NB4 (cell line): ENCODE measurements at regions not wholly inside any gene's neighbourhood (a gene's known extent, or its start where the extent isn't known, plus 50 kb on each side); places are given as distances from the start of the nearest gene placed in this dataset.

ENCODE experiments used
- DNase-seq: peaks from one replicate; pipeline ENCODE4 v3.0.0; 2010; ENCODE audit warnings: low read depth
- H3K4me3 ChIP-seq: one replicate; pipeline ENCODE4 v1.5.1; 2011; ENCODE audit warnings: mild to moderate bottlenecking, low read depth, low read length, moderate library complexity
- MYC ChIP-seq: IDR thresholded peaks from 2 replicates; pipeline ENCODE4 v1.6.1; 2011; ENCODE audit warnings: low read depth, low read length
- POLR2A ChIP-seq: IDR thresholded peaks from 2 replicates; pipeline ENCODE4 v1.6.1; 2011; ENCODE audit warnings: mild to moderate bottlenecking; ENCODE audit not compliant: insufficient read length; ENCODE audit errors: extremely low read depth
- TF ChIP-seq, protein P1 (sequence below): IDR thresholded peaks from one replicate; pipeline ENCODE4 v1.5.1; 2012; ENCODE audit warnings: low read depth, low read length
- TF ChIP-seq, protein P2 (sequence below): IDR thresholded peaks from 2 replicates; pipeline ENCODE4 v1.6.1; 2011; ENCODE audit warnings: low read depth, low read length

DNA sequence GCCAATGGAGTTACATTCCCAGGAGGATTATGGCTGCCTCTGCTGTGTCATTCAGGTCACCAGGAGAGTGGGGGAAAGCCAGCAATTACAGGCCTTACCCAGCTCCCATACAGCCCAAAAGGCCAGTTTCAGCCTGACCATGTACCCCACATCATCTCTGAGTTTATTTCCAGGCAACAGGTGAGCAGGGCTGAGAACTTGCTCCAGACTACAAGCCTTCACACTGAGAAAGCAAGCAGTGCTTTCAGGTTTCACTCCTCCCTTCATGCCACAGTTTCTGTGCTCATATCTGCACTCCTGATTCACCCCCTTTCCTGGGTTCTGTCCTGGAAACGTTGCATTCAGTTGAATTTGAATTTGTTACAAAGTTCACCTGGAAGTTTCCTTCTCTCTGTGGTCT lies 68.1 kb upstream of the ABI3BP start:
- TF ChIP-seq, protein P1, sequence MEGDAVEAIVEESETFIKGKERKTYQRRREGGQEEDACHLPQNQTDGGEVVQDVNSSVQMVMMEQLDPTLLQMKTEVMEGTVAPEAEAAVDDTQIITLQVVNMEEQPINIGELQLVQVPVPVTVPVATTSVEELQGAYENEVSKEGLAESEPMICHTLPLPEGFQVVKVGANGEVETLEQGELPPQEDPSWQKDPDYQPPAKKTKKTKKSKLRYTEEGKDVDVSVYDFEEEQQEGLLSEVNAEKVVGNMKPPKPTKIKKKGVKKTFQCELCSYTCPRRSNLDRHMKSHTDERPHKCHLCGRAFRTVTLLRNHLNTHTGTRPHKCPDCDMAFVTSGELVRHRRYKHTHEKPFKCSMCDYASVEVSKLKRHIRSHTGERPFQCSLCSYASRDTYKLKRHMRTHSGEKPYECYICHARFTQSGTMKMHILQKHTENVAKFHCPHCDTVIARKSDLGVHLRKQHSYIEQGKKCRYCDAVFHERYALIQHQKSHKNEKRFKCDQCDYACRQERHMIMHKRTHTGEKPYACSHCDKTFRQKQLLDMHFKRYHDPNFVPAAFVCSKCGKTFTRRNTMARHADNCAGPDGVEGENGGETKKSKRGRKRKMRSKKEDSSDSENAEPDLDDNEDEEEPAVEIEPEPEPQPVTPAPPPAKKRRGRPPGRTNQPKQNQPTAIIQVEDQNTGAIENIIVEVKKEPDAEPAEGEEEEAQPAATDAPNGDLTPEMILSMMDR: no peak
- TF ChIP-seq, protein P2, sequence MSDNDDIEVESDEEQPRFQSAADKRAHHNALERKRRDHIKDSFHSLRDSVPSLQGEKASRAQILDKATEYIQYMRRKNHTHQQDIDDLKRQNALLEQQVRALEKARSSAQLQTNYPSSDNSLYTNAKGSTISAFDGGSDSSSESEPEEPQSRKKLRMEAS: no peak
- TF ChIP-seq POLR2A (no peak), MYC (no peak)
- no peak overlapping the region for H3K4me3 ChIP-seq
- no peak for DNase-seq

DNA sequence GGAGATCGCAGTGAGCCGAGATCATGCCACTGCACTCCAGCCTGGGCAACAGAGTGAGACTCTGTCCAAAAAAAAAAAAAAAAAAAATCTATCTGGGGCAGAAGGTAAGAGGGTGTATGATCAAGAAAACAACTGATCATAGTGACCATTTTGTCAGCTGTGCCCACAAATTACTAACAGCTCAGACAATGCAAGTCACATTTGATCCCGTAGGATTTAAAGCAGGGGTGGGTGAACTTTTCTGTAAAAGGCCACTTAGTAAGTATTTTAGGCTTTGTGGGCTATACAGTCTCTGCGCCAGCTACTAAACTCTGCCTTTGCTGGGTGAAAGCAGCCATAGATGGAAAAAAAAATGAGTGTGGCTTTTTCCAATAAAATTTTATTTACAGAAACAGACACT lies 57.6 kb upstream of the ABI3BP start:
- TF ChIP-seq MYC (no peak), POLR2A (no peak)
- TF ChIP-seq, protein P2: no peak
- TF ChIP-seq, protein P1: no peak
- no peak for DNase-seq
- no peak overlapping the region for H3K4me3 ChIP-seq

DNA sequence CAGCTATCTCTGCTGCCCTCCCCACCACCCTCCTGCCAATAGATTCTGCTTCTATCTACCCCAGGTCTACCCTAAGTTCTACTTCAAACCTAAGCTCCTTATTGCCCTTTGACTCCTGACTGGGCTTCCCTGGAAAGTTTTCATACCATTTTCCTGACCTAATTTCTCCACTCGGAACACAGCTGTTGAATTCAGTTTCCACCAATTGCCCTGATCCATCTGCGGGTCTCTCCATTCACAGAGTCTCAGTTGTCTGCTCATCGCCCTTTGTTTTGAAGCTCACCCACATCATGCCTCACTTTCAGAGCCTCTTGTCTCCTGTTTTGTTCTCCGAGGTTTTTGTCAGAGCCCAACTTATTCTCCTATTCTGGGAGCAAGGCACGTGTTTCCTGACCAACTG lies 56.8 kb upstream of the ABI3BP start:
- TF ChIP-seq, protein P2: no peak
- TF ChIP-seq POLR2A (no peak), MYC (no peak)
- TF ChIP-seq, protein P1: no peak
- no peak overlapping the region for H3K4me3 ChIP-seq
- DNase-seq: no peak

DNA sequence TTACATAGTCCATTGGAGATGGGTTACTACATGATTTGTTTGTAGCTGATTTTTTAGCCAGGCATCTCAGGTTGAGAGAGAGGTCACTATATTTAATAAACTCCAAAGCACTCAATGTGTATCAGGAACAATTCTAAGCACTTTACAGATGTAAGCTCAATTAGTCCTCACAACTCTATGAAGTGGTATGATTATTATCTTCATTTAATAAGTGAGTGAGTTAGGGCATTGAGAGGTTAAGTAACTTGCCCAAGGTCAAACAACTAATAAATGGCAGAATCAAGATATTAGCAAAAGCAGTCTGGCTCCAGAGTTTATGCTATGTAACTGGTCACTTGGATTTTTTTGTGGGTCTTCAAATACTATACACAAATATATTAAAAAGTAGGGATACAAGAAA lies 56.3 kb upstream of the ABI3BP start:
- no peak for DNase-seq
- H3K4me3 ChIP-seq: no peak overlapping the region
- TF ChIP-seq POLR2A (no peak), MYC (no peak)
- TF ChIP-seq, protein P1: no peak
- TF ChIP-seq, protein P2: no peak

DNA sequence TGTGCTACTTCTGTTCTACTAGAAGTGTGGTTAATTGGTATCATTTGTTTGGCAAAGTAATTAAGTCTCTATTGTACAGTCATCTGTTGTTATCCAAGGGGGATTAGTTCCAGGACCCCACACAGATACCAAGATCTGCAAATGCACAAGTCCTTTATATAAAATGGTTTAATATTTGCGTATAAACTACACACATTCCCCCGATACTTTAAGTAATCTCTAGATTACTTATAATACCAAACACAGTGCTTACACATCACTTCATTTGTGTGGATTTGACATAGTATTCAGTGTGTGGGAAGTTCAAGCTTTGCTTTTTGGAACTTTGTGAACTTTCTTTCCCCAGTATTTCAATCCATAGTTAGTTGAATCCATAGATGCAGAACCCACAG lies 50.5 kb upstream of the ABI3BP start:
- H3K4me3 ChIP-seq: no peak overlapping the region
- DNase-seq: no peak
- no peak for TF ChIP-seq MYC
- TF ChIP-seq, protein P2: no peak
- TF ChIP-seq POLR2A: no peak
- TF ChIP-seq, protein P1: no peak
